ENCODE measurements at regions not wholly inside any gene's neighbourhood (a gene's known extent, or its start where the extent isn't known, plus 50 kb on each side); places are given as distances from the start of the nearest gene placed in this dataset.

GRCh38 chr2:236394571-236394970 lies 130.4 kb upstream of the ASB18 start:
- no peak overlapping the region for H3K4me3 Mint-ChIP-seq (ENCODE audit: unreplicated experiment)
- DNase-seq (ENCODE audit: low spot score): no peak
- no peak for TF ChIP-seq CTCF (IDR thresholded peaks at IDR 0.05)
- peaks cover 10% of the 10 kb centered on the region for H3K36me3 Mint-ChIP-seq (ENCODE audit: low read depth)
- no peaks in the 10 kb centered on the region for H3K27me3 Mint-ChIP-seq (ENCODE audit: low read depth)
- no peaks in the 10 kb centered on the region for H3K4me1 Mint-ChIP-seq (ENCODE audit: low read depth)
- no peak overlapping the region for H3K27ac Mint-ChIP-seq (ENCODE audit: unreplicated experiment)
- no peaks in the 10 kb centered on the region for H3K9me3 Mint-ChIP-seq (ENCODE audit: low read depth)

DNA sequence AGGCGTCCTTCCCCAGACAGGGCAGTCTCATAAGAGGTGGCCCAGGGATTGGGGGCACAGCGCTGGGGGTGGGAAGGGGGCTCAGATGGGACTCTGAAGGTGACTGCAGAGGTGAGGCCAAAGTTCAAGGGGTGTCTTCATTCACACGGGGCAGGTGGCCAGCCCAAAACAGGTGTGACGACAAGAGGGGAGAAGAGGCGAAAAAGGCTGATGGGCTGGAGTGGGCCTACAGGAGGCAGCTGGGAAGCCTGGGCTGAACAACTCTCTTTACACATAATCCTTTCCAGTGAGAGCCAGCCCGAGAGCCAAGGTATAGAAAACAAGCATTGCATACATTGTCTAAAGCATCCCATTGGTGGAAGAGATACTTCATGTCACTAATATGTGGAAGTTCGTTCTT lies 130.9 kb upstream of the ASB18 start:
- TF ChIP-seq CTCF (IDR thresholded peaks at IDR 0.05): no peak
- peaks cover 9% of the 10 kb centered on the region for H3K36me3 Mint-ChIP-seq (ENCODE audit: low read depth)
- no peaks in the 10 kb centered on the region for H3K4me1 Mint-ChIP-seq (ENCODE audit: low read depth)
- no peak for DNase-seq (ENCODE audit: low spot score)
- no peak overlapping the region for H3K4me3 Mint-ChIP-seq (ENCODE audit: unreplicated experiment)
- H3K27ac Mint-ChIP-seq (ENCODE audit: unreplicated experiment): no peak overlapping the region
- H3K27me3 Mint-ChIP-seq (ENCODE audit: low read depth): no peaks in the 10 kb centered on the region
- no peaks in the 10 kb centered on the region for H3K9me3 Mint-ChIP-seq (ENCODE audit: low read depth)

GRCh38 chr2:236396818-236397350 lies 132.7 kb upstream of the ASB18 start:
- Mint-ChIP-seq H3K27ac (ENCODE audit: unreplicated experiment) (no peak overlapping the region), H3K4me1 (ENCODE audit: low read depth) (no peaks in the 10 kb centered on the region), H3K36me3 (ENCODE audit: low read depth) (peaks cover 3% of the 10 kb centered on the region), H3K27me3 (ENCODE audit: low read depth) (peaks cover 2% of the 10 kb centered on the region), H3K4me3 (ENCODE audit: unreplicated experiment) (no peak overlapping the region), H3K9me3 (ENCODE audit: low read depth) (no peaks in the 10 kb centered on the region)
- no peak for TF ChIP-seq CTCF (IDR thresholded peaks at IDR 0.05)
- DNase-seq (ENCODE audit: low spot score): no peak

- no peak for DNase-seq (ENCODE audit: low spot score)
- Mint-ChIP-seq H3K4me1 (ENCODE audit: low read depth) (no peaks in the 10 kb centered on the region), H3K27me3 (ENCODE audit: low read depth) (peaks cover 2% of the 10 kb centered on the region), H3K4me3 (ENCODE audit: unreplicated experiment) (no peak overlapping the region), H3K27ac (ENCODE audit: unreplicated experiment) (no peak overlapping the region), H3K9me3 (ENCODE audit: low read depth) (no peaks in the 10 kb centered on the region), H3K36me3 (ENCODE audit: low read depth) (peaks cover 2% of the 10 kb centered on the region)
- TF ChIP-seq CTCF (IDR thresholded peaks at IDR 0.05): no peak
Measured at GRCh38 chr2:236397681-236398080, 133.5 kb upstream of the ASB18 start.

DNA sequence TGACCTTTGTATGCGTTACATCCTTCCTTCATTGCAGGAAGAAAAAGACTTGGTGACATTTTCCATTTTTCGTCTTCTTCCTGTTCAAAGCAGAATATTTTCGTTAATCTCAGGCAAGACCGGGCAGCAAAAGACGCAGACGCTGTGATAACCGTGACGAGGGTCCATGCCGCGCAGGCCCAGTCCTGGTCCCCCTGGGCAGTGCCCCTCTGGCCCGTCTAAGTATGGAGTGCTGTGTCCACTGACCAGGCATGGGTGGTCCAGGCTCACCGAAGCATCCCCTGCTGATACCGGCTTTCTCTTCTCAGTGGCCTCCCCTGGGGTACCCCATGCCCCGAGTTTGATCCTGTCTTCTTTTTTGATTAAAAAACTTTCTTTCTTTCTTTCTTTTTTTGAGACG lies 135.2 kb upstream of the ASB18 start:
- TF ChIP-seq CTCF (IDR thresholded peaks at IDR 0.05): no peak
- Mint-ChIP-seq H3K4me1 (ENCODE audit: low read depth) (no peaks in the 10 kb centered on the region), H3K36me3 (ENCODE audit: low read depth) (no peaks in the 10 kb centered on the region), H3K9me3 (ENCODE audit: low read depth) (no peaks in the 10 kb centered on the region), H3K27me3 (ENCODE audit: low read depth) (peaks cover 2% of the 10 kb centered on the region), H3K27ac (ENCODE audit: unreplicated experiment) (no peak overlapping the region), H3K4me3 (ENCODE audit: unreplicated experiment) (no peak overlapping the region)
- DNase-seq (ENCODE audit: low spot score): no peak
